ENCODE measurements at regions not wholly inside any gene's neighbourhood (a gene's known extent, or its start where the extent isn't known, plus 50 kb on each side); places are given as distances from the start of the nearest gene placed in this dataset.
A peak's percentile ranks its signal among the peaks of the same experiment; 100 is the strongest.

DNA sequence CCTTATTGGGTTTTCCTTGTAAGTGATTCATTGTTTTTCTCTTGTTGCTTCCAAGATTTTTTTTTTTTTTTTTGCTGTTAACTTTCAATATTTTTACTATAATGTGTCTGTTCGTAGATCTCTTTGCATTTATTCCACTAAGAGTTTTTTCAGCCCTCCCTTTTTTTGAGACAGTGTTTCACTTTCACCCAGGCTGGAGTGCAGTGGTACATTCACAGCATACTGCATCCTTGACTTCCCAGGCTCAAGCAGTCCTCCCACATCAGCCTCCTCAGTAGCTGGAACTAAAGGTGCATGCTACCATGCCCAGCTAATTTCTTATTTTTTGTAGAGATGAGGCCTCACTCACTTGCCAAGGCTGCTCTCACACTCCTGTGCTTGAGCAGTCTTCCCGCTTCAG is 1282.0 kb upstream of the CNTN5 start:
- H2AK5ac ChIP-seq (ENCODE audit: low read depth, low read length), result no peak overlapping the region

More for the DNA sequence above, 1282.0 kb upstream of the CNTN5 start:
- H3K9me3 ChIP-seq (ENCODE audit: control insufficient read depth, insufficient read depth, low read length), result 0 out of 2 replicates have a peak, but pooled peaks cover 2% of the 10 kb centered on the region
- H3K9ac ChIP-seq (ENCODE audit: low read depth, low read length), result no peak overlapping the region
- ChIA-PET CTCF (no interaction called here), POLR2A (ENCODE audit: unreplicated experiment) (no interaction called here)
- no peak for DNase-seq
- H3K9me1 ChIP-seq (ENCODE audit: insufficient read depth, low read length), result no peaks in the 10 kb centered on the region
- WGBS, 2 experiments (ENCODE audit: extremely low coverage in 2 of 2, insufficient read length in 1 of 2), result no CpG with 5 or more reads among the region's 2 CpGs
- intact Hi-C loops (cut with micrococcal nuclease), result no loop called here
- H3K36me3 ChIP-seq (ENCODE audit: control insufficient read depth, insufficient read depth, low read length), result no peaks in the 10 kb centered on the region
- H3K18ac ChIP-seq (ENCODE audit: low read depth, low read length), result no peak overlapping the region
- H2BK20ac ChIP-seq (ENCODE audit: low read depth, low read length), result no peak overlapping the region
- no peak overlapping the region for H2BK5ac ChIP-seq (ENCODE audit: low read depth, low read length, poor library complexity, severe bottlenecking)
- no peak overlapping the region for H2AK9ac ChIP-seq (replicated peaks; ENCODE audit: low read depth, low read length, poor library complexity)
- no peaks in the 10 kb centered on the region; the same call in 1 of the 2 replicates for H3K4me1 ChIP-seq (ENCODE audit: control insufficient read depth, insufficient read depth, low read length)
- dilution Hi-C loops (cut with HindIII; ENCODE audit: low sequenced_read_pairs, unreplicated experiment), result no loop called here
- no peak overlapping the region; a peak in 1 of 4 replicates for H4K8ac ChIP-seq (ENCODE audit: low read depth in 2 of 2, low read length in 2 of 2)
- H3K4me2 ChIP-seq (ENCODE audit: low read depth, low read length), result no peak overlapping the region
- H3K56ac ChIP-seq (ENCODE audit: extremely low read depth, insufficient read depth, low read length), result no peak overlapping the region
- no peak overlapping the region for H3K4me3 ChIP-seq (ENCODE audit: insufficient read depth, low read depth, low read length)
- H3K27ac ChIP-seq (ENCODE audit: insufficient read depth, low read length), result no peak overlapping the region
- H2AFZ ChIP-seq (replicated peaks; ENCODE audit: low read length, poor library complexity), result no peak overlapping the region
- no peak for TF ChIP-seq FOS (IDR thresholded peaks at IDR 0.05; ENCODE audit: low read depth, low read length)
- TF ChIP-seq POLR2A (IDR thresholded peaks at IDR 0.05; ENCODE audit: low read depth, low read length), result no peak
- no peak for TF ChIP-seq NFE2L2 (IDR thresholded peaks at IDR 0.05; ENCODE audit: low read depth, low read length)
- TF ChIP-seq RCOR1 (IDR thresholded peaks at IDR 0.05; ENCODE audit: insufficient replicate concordance, low read length), result no peak
- TF ChIP-seq MXI1 (IDR thresholded peaks at IDR 0.05; ENCODE audit: borderline replicate concordance, low read depth, low read length), result no peak
- TF ChIP-seq, protein P1, sequence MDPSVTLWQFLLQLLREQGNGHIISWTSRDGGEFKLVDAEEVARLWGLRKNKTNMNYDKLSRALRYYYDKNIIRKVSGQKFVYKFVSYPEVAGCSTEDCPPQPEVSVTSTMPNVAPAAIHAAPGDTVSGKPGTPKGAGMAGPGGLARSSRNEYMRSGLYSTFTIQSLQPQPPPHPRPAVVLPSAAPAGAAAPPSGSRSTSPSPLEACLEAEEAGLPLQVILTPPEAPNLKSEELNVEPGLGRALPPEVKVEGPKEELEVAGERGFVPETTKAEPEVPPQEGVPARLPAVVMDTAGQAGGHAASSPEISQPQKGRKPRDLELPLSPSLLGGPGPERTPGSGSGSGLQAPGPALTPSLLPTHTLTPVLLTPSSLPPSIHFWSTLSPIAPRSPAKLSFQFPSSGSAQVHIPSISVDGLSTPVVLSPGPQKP (IDR thresholded peaks at IDR 0.05; ENCODE audit: borderline replicate concordance, low read depth, low read length), result no peak
- no peak for TF ChIP-seq MAZ (IDR thresholded peaks at IDR 0.05; ENCODE audit: borderline replicate concordance, low read depth, low read length)
- no peaks in the 10 kb centered on the region for H4K20me1 ChIP-seq (ENCODE audit: insufficient read depth, low read length)
- no peak overlapping the region for H4K91ac ChIP-seq (ENCODE audit: insufficient read depth, low read depth, low read length)
- peak overlapping the region; percentile 32; the same call in 1 of the 2 replicates for H2BK120ac ChIP-seq (ENCODE audit: low read depth, low read length)
- H3K23ac ChIP-seq (ENCODE audit: low read depth, low read length), result no peak overlapping the region
- H3K79me1 ChIP-seq (ENCODE audit: low read depth in 1 of 2, low read length in 2 of 2), result no peaks in the 10 kb centered on the region
- 0 out of 3 replicates have a peak overlapping the region, but pooled peaks have one; percentile 33 for H2BK15ac ChIP-seq (ENCODE audit: low read depth, low read length)
- H3K14ac ChIP-seq (replicated peaks; ENCODE audit: low read depth, low read length), result no peak overlapping the region
- H3K4ac ChIP-seq (ENCODE audit: low read depth, low read length), result no peak overlapping the region
- no peak overlapping the region for H4K5ac ChIP-seq (ENCODE audit: low read depth, low read length)
- in situ Hi-C loops (cut with MboI; ENCODE audit: low sequenced_read_pairs), result no loop called here
- H3K27me3 ChIP-seq (ENCODE audit: control insufficient read depth, insufficient read depth, low read length), result no peaks in the 10 kb centered on the region
- no TSS peak for BruUV-seq (replicated peaks)
- ATAC-seq (ENCODE audit: low read depth), result no peak

Data from IMR-90 (cell line).